WTC11 (cell line): ENCODE measurements at regions not wholly inside any gene's neighbourhood (a gene's known extent, or its start where the extent isn't known, plus 50 kb on each side); places are given as distances from the start of the nearest gene placed in this dataset.

Source experiments
- ATAC-seq: fragments of 200-7000 bp; cut with Tn5 transposase; 2 replicates; pipeline ENCODE4 v1.10.0; 2021; ENCODE audit warnings: mild to moderate bottlenecking, moderate library complexity
- CTCF ChIA-PET: fragments of 300-600 bp; sonication (Branson Sonifier 250); formaldehyde crosslinking; loops from one replicate; lab custom pipeline; 2021; ENCODE audit warnings: antibody characterized with exemption; lab: Charles Lee
- POLR2A ChIA-PET: fragments of 350-600 bp; sonication (Branson Sonifier 250); formaldehyde crosslinking; loops from one replicate; lab custom pipeline; 2021; ENCODE audit warnings: antibody characterized with exemption; lab: Charles Lee
- DNase-seq: peaks from one replicate; pipeline ENCODE4 v3.0.0; 2021; ENCODE audit warnings: low spot score
- H3K27ac Mint-ChIP-seq: 2 replicates; pipeline ENCODE4 v1.8.0; 2021; ENCODE audit warnings: mixed read lengths
- H3K27me3 Mint-ChIP-seq: 2 replicates; pipeline ENCODE4 v1.8.0; 2021; ENCODE audit warnings: low read depth, mild to moderate bottlenecking, moderate library complexity, mixed read lengths
- H3K36me3 Mint-ChIP-seq: 2 replicates; pipeline ENCODE4 v1.8.0; 2021; ENCODE audit warnings: mixed read lengths
- H3K4me1 Mint-ChIP-seq: 2 replicates; pipeline ENCODE4 v1.8.0; 2022; ENCODE audit warnings: mixed read lengths
- H3K4me3 Mint-ChIP-seq: 2 replicates; pipeline ENCODE4 v1.8.0; 2021; ENCODE audit warnings: mild to moderate bottlenecking, moderate library complexity, mixed read lengths
- H3K9me3 Mint-ChIP-seq: 2 replicates; pipeline ENCODE4 v1.8.0; 2021; ENCODE audit warnings: mixed read lengths
- FOXK1 ChIP-seq: sonication (generic); formaldehyde crosslinking; IDR thresholded peaks from 2 replicates; pipeline ENCODE4 v1.8.0; 2022; ENCODE audit warnings: mild to moderate bottlenecking, moderate library complexity, missing genetic modification reagents
- SOX15 ChIP-seq: fragments of 250-450 bp; sonication (Bioruptor Pico); IDR thresholded peaks from 2 replicates; pipeline ENCODE4 v1.9.0; 2021; ENCODE audit warnings: mild to moderate bottlenecking
- TEAD4 ChIP-seq: sonication (generic); formaldehyde crosslinking; IDR thresholded peaks from 2 replicates; pipeline ENCODE4 v1.8.0; 2022; ENCODE audit warnings: mild to moderate bottlenecking, missing genetic modification reagents
- ZNF219 ChIP-seq: sonication (generic); formaldehyde crosslinking; IDR thresholded peaks from 2 replicates; pipeline ENCODE4 v1.8.0; 2023; ENCODE audit warnings: missing genetic modification reagents, mild to moderate bottlenecking, borderline replicate concordance
- ZNF423 ChIP-seq: fragments of 250-450 bp; sonication (Bioruptor Pico); IDR thresholded peaks from 2 replicates; pipeline ENCODE4 v2.1.2; 2022; ENCODE audit warnings: mild to moderate bottlenecking, moderate library complexity
- TF ChIP-seq, protein P1 (sequence below): sonication (generic); formaldehyde crosslinking; IDR thresholded peaks from 2 replicates; pipeline ENCODE4 v1.8.1; 2023; ENCODE audit warnings: mild to moderate bottlenecking, missing genetic modification reagents, borderline replicate concordance
- TF ChIP-seq, protein P2 (sequence below): sonication (generic); formaldehyde crosslinking; IDR thresholded peaks from 2 replicates; pipeline ENCODE4 v1.8.1; 2022; ENCODE audit warnings: low read depth, missing genetic modification reagents, borderline replicate concordance
- TF ChIP-seq, protein P3 (sequence below): fragments of 250-450 bp; sonication (Bioruptor Pico); IDR thresholded peaks from 2 replicates; pipeline ENCODE4 v1.9.0; 2021; ENCODE audit warnings: mild to moderate bottlenecking, borderline replicate concordance
- TF ChIP-seq, protein P4 (sequence below): sonication (generic); formaldehyde crosslinking; IDR thresholded peaks from 2 replicates; pipeline ENCODE4 v1.8.1; 2022; ENCODE audit warnings: low read depth, mild to moderate bottlenecking, moderate library complexity, missing genetic modification reagents, borderline replicate concordance
- TF ChIP-seq, protein P5 (sequence below): sonication (generic); formaldehyde crosslinking; IDR thresholded peaks from 2 replicates; pipeline ENCODE4 v1.8.1; 2023; ENCODE audit warnings: mild to moderate bottlenecking, missing genetic modification reagents, moderate library complexity
- TF ChIP-seq, protein P6 (sequence below): sonication (generic); formaldehyde crosslinking; IDR thresholded peaks from 2 replicates; pipeline ENCODE4 v1.8.1; 2023; ENCODE audit warnings: mild to moderate bottlenecking, moderate library complexity, missing genetic modification reagents
- TF ChIP-seq, protein P7 (sequence below): sonication (generic); formaldehyde crosslinking; IDR thresholded peaks from 2 replicates; pipeline ENCODE4 v1.8.0; 2022; ENCODE audit warnings: mild to moderate bottlenecking, missing genetic modification reagents

DNA sequence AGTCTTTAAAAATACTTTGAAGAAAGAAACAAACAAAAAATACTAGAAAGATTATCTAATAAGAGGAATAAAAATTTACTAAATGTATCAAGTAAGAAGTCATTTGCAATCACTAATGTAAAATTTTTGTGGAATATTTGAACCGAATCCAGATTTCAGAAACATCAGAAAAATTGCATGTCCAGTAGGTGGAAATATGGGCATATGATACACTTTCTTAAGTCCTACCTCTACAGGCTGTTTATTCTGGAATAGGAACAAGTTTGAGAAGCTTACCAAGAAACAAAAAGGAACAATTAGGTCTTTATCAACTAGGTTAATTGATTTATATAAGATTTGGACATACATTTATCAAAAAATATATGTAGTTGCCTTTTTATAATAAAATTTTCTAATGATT lies 292.9 kb upstream of the ROBO1 start:
- ATAC-seq (no peak), DNase-seq (no peak)
- Mint-ChIP-seq H3K9me3 (no peaks in the 10 kb centered on the region), H3K27ac (no peak overlapping the region), H3K36me3 (no peaks in the 10 kb centered on the region), H3K27me3 (no peaks in the 10 kb centered on the region; the same call in 1 of the 2 replicates), H3K4me1 (peaks cover 21% of the 10 kb centered on the region), H3K4me3 (no peak overlapping the region)
- TF ChIP-seq, protein P1, sequence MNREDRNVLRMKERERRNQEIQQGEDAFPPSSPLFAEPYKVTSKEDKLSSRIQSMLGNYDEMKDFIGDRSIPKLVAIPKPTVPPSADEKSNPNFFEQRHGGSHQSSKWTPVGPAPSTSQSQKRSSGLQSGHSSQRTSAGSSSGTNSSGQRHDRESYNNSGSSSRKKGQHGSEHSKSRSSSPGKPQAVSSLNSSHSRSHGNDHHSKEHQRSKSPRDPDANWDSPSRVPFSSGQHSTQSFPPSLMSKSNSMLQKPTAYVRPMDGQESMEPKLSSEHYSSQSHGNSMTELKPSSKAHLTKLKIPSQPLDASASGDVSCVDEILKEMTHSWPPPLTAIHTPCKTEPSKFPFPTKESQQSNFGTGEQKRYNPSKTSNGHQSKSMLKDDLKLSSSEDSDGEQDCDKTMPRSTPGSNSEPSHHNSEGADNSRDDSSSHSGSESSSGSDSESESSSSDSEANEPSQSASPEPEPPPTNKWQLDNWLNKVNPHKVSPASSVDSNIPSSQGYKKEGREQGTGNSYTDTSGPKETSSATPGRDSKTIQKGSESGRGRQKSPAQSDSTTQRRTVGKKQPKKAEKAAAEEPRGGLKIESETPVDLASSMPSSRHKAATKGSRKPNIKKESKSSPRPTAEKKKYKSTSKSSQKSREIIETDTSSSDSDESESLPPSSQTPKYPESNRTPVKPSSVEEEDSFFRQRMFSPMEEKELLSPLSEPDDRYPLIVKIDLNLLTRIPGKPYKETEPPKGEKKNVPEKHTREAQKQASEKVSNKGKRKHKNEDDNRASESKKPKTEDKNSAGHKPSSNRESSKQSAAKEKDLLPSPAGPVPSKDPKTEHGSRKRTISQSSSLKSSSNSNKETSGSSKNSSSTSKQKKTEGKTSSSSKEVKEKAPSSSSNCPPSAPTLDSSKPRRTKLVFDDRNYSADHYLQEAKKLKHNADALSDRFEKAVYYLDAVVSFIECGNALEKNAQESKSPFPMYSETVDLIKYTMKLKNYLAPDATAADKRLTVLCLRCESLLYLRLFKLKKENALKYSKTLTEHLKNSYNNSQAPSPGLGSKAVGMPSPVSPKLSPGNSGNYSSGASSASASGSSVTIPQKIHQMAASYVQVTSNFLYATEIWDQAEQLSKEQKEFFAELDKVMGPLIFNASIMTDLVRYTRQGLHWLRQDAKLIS (CRISPR knock-in tag): no peak
- TF ChIP-seq ZNF423 (CRISPR knock-in tag) (no peak), FOXK1 (CRISPR knock-in tag) (no peak), TEAD4 (CRISPR knock-in tag) (no peak), SOX15 (CRISPR knock-in tag) (no peak), ZNF219 (CRISPR knock-in tag) (no peak)
- TF ChIP-seq, protein P2, sequence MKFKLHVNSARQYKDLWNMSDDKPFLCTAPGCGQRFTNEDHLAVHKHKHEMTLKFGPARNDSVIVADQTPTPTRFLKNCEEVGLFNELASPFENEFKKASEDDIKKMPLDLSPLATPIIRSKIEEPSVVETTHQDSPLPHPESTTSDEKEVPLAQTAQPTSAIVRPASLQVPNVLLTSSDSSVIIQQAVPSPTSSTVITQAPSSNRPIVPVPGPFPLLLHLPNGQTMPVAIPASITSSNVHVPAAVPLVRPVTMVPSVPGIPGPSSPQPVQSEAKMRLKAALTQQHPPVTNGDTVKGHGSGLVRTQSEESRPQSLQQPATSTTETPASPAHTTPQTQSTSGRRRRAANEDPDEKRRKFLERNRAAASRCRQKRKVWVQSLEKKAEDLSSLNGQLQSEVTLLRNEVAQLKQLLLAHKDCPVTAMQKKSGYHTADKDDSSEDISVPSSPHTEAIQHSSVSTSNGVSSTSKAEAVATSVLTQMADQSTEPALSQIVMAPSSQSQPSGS: no peak
- TF ChIP-seq, protein P3, sequence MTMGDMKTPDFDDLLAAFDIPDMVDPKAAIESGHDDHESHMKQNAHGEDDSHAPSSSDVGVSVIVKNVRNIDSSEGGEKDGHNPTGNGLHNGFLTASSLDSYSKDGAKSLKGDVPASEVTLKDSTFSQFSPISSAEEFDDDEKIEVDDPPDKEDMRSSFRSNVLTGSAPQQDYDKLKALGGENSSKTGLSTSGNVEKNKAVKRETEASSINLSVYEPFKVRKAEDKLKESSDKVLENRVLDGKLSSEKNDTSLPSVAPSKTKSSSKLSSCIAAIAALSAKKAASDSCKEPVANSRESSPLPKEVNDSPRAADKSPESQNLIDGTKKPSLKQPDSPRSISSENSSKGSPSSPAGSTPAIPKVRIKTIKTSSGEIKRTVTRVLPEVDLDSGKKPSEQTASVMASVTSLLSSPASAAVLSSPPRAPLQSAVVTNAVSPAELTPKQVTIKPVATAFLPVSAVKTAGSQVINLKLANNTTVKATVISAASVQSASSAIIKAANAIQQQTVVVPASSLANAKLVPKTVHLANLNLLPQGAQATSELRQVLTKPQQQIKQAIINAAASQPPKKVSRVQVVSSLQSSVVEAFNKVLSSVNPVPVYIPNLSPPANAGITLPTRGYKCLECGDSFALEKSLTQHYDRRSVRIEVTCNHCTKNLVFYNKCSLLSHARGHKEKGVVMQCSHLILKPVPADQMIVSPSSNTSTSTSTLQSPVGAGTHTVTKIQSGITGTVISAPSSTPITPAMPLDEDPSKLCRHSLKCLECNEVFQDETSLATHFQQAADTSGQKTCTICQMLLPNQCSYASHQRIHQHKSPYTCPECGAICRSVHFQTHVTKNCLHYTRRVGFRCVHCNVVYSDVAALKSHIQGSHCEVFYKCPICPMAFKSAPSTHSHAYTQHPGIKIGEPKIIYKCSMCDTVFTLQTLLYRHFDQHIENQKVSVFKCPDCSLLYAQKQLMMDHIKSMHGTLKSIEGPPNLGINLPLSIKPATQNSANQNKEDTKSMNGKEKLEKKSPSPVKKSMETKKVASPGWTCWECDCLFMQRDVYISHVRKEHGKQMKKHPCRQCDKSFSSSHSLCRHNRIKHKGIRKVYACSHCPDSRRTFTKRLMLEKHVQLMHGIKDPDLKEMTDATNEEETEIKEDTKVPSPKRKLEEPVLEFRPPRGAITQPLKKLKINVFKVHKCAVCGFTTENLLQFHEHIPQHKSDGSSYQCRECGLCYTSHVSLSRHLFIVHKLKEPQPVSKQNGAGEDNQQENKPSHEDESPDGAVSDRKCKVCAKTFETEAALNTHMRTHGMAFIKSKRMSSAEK (CRISPR knock-in tag): no peak
- TF ChIP-seq, protein P4, sequence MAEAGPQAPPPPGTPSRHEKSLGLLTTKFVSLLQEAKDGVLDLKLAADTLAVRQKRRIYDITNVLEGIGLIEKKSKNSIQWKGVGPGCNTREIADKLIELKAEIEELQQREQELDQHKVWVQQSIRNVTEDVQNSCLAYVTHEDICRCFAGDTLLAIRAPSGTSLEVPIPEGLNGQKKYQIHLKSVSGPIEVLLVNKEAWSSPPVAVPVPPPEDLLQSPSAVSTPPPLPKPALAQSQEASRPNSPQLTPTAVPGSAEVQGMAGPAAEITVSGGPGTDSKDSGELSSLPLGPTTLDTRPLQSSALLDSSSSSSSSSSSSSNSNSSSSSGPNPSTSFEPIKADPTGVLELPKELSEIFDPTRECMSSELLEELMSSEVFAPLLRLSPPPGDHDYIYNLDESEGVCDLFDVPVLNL (CRISPR knock-in tag): no peak
- TF ChIP-seq, protein P5, sequence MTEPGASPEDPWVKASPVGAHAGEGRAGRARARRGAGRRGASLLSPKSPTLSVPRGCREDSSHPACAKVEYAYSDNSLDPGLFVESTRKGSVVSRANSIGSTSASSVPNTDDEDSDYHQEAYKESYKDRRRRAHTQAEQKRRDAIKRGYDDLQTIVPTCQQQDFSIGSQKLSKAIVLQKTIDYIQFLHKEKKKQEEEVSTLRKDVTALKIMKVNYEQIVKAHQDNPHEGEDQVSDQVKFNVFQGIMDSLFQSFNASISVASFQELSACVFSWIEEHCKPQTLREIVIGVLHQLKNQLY (CRISPR knock-in tag): no peak
- TF ChIP-seq, protein P6, sequence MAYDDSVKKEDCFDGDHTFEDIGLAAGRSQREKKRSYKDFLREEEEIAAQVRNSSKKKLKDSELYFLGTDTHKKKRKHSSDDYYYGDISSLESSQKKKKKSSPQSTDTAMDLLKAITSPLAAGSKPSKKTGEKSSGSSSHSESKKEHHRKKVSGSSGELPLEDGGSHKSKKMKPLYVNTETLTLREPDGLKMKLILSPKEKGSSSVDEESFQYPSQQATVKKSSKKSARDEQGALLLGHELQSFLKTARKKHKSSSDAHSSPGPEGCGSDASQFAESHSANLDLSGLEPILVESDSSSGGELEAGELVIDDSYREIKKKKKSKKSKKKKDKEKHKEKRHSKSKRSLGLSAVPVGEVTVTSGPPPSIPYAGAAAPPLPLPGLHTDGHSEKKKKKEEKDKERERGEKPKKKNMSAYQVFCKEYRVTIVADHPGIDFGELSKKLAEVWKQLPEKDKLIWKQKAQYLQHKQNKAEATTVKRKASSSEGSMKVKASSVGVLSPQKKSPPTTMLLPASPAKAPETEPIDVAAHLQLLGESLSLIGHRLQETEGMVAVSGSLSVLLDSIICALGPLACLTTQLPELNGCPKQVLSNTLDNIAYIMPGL (CRISPR knock-in tag): no peak
- TF ChIP-seq, protein P7, sequence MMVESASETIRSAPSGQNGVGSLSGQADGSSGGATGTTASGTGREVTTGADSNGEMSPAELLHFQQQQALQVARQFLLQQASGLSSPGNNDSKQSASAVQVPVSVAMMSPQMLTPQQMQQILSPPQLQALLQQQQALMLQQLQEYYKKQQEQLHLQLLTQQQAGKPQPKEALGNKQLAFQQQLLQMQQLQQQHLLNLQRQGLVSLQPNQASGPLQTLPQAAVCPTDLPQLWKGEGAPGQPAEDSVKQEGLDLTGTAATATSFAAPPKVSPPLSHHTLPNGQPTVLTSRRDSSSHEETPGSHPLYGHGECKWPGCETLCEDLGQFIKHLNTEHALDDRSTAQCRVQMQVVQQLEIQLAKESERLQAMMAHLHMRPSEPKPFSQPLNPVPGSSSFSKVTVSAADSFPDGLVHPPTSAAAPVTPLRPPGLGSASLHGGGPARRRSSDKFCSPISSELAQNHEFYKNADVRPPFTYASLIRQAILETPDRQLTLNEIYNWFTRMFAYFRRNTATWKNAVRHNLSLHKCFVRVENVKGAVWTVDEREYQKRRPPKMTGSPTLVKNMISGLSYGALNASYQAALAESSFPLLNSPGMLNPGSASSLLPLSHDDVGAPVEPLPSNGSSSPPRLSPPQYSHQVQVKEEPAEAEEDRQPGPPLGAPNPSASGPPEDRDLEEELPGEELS (CRISPR knock-in tag): no peak
- POLR2A ChIA-PET: no interaction called here
- CTCF ChIA-PET: no interaction called here
